ENCODE measurements at regions not wholly inside any gene's neighbourhood (a gene's known extent, or its start where the extent isn't known, plus 50 kb on each side); places are given as distances from the start of the nearest gene placed in this dataset.

DNA sequence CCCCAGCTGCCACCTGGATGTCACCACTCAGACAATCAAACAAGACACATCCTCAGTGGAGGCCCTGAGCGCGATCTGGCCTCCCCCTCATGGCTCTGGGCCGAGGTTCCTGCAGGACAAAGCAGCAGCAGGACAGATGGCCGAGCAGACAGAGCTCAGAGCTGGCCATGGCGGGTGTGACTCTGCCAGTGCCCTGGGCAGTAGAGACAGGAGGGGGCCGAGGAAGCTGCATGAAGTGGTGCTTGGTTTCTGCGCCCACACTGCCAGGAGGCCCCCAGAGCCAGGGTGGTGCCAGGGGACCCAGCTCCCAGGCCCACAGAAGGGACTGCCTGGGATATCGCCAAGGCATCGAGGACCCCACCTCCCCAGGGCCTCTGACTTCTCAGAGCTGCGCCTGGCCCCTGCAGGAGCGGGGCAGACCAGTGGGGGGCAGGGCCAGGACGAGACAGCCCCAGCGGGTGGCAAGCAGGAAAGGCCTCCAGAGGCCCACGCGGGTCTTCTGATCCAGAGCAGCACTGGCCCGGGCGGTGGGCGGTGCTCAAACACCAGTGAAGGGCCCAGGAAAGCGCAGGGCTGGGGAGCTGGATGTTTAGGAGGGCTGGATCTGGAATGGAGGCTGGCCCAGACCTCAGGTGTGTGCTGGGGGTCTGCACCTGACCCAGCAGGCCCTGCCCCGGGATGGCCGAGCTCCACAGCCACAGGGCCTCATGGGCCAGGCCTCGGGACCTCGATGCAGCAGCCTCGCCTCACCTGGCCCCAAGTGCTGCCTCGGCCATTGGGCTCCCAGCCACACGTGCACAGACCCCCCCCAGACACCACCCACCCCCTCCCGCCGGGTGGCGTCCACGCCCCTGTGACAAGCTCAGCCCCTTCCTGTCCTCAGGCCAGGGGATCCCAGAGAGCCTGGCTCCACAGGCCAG is 76.0 kb downstream of the GOLGA8G start:
- TF ChIP-seq ZBTB33 (IDR thresholded peaks at IDR 0.05) (no peak), JUND (IDR thresholded peaks at IDR 0.05) (no peak), SP1 (IDR thresholded peaks at IDR 0.05) (no peak), MAX (IDR thresholded peaks at IDR 0.05) (no peak), RAD21 (IDR thresholded peaks at IDR 0.05) (no peak), REST (IDR thresholded peaks at IDR 0.05) (no peak), HNF4A (conservative IDR thresholded peaks at IDR 0.05) (no peak), TAF1 (conservative IDR thresholded peaks at IDR 0.05) (no peak), YY1 (IDR thresholded peaks at IDR 0.05) (no peak), GABPA (IDR thresholded peaks at IDR 0.05 in 1 of 2, conservative IDR thresholded peaks at IDR 0.05 in 1 of 2) (no peak), RXRA (IDR thresholded peaks at IDR 0.05) (no peak)
- TF ChIP-seq, protein P1, sequence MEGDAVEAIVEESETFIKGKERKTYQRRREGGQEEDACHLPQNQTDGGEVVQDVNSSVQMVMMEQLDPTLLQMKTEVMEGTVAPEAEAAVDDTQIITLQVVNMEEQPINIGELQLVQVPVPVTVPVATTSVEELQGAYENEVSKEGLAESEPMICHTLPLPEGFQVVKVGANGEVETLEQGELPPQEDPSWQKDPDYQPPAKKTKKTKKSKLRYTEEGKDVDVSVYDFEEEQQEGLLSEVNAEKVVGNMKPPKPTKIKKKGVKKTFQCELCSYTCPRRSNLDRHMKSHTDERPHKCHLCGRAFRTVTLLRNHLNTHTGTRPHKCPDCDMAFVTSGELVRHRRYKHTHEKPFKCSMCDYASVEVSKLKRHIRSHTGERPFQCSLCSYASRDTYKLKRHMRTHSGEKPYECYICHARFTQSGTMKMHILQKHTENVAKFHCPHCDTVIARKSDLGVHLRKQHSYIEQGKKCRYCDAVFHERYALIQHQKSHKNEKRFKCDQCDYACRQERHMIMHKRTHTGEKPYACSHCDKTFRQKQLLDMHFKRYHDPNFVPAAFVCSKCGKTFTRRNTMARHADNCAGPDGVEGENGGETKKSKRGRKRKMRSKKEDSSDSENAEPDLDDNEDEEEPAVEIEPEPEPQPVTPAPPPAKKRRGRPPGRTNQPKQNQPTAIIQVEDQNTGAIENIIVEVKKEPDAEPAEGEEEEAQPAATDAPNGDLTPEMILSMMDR (IDR thresholded peaks at IDR 0.05; ENCODE audit: low read depth, low read length, missing input control), result no peak
- TF ChIP-seq, protein P2, sequence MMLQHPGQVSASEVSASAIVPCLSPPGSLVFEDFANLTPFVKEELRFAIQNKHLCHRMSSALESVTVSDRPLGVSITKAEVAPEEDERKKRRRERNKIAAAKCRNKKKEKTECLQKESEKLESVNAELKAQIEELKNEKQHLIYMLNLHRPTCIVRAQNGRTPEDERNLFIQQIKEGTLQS (IDR thresholded peaks at IDR 0.05), result no peak
